GM20000 (cell line): ENCODE measurements at regions not wholly inside any gene's neighbourhood (a gene's known extent, or its start where the extent isn't known, plus 50 kb on each side); places are given as distances from the start of the nearest gene placed in this dataset.

Source experiments
- DNase-seq: peaks from one replicate; pipeline ENCODE4 v3.0.0; 2012; ENCODE audit warnings: low spot score
- TF ChIP-seq, protein P1 (sequence below): IDR thresholded peaks from 2 replicates; pipeline ENCODE4 v1.5.1; 2012; ENCODE audit warnings: mild to moderate bottlenecking, control low read depth; ENCODE audit errors: extremely low read depth, missing control alignments

GRCh38 chr6:139436957-139437348, 62.5 kb upstream of the CITED2 start:
- TF ChIP-seq, protein P1, sequence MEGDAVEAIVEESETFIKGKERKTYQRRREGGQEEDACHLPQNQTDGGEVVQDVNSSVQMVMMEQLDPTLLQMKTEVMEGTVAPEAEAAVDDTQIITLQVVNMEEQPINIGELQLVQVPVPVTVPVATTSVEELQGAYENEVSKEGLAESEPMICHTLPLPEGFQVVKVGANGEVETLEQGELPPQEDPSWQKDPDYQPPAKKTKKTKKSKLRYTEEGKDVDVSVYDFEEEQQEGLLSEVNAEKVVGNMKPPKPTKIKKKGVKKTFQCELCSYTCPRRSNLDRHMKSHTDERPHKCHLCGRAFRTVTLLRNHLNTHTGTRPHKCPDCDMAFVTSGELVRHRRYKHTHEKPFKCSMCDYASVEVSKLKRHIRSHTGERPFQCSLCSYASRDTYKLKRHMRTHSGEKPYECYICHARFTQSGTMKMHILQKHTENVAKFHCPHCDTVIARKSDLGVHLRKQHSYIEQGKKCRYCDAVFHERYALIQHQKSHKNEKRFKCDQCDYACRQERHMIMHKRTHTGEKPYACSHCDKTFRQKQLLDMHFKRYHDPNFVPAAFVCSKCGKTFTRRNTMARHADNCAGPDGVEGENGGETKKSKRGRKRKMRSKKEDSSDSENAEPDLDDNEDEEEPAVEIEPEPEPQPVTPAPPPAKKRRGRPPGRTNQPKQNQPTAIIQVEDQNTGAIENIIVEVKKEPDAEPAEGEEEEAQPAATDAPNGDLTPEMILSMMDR, result no peak
- DNase-seq, result no peak

DNA sequence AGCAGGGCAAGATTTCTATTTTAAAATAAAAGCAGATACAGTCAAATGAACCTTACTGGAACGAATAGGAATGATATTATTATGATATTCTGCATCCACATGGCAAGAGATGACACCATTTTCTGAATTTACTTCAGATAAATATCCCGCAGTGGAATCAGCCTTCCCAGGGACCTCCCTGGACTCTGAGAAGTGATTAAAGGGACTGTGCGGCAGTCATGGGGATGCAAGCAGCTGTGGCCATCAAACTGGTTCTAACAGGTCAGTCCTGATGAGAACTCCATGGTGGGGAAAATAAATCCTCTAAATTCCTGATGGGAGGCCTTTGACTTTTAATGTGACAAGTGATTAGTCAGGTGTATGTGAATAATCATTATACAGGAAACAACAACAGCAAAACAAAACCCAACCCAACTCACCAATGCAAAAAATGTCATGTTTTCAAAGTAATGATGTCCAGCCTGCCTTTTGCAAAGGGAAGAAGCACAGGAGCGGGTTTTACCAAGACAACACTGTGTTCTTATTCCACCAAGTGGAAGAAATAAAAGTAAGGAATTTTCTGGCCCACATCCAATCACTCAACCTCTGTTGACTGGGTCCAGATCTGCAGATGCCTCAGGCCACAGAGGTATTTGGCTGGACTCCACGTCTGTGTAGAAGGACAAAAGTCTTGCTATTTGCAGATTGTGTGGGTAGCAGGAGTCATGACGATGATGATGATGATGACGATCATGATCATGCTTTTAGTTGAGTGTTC, 61.9 kb upstream of the CITED2 start:
- DNase-seq, result no peak
- TF ChIP-seq, protein P1, result no peak

DNA sequence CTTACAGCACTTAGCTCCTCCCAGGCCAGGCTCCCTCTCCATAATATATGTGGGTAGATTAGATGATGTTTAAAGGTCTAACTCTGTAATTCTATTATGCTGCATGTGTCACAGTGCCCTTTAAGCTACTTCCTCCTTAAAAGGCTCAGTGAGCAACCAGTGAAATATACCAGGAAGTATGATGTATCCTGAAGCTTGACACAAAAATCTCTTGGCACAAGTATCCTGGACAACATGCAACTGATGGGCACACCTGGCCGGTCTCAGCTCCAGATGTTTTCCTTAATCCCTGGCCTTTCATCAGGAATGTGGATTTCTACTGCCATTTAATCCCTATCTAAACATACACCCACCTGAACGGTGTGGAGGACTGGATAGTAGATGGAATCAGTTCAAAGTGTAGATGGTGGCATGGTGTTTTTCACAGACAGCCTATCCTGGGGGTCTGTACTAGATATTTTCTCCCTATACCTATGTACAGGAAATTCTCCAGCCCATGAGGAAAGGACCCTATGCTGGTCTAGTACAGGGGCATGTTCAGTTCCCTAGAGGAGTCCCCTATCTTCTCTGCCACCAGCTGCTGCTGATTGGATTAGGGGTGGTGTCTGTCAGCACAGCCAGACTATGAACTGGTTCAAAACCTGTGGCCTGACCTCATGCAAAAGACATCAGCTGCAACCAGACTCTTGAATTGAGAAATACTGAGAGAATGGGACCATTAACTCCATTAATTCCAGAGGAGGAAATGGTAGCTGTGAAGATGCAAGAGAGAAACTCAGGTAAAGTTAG, 59.4 kb upstream of the CITED2 start:
- TF ChIP-seq, protein P1, result no peak
- DNase-seq, result no peak

GRCh38 chr6:139431602-139431956, 57.1 kb upstream of the CITED2 start:
- no peak for DNase-seq
- TF ChIP-seq, protein P1, result no peak

GRCh38 chr6:139430899-139431601, 56.6 kb upstream of the CITED2 start:
- TF ChIP-seq, protein P1, result no peak
- DNase-seq, result no peak

- TF ChIP-seq, protein P1, result no peak
- no peak for DNase-seq
Observed at GRCh38 chr6:139429580-139430145, 55.2 kb upstream of the CITED2 start.
